ENCODE measurements at regions not wholly inside any gene's neighbourhood (a gene's known extent, or its start where the extent isn't known, plus 50 kb on each side); places are given as distances from the start of the nearest gene placed in this dataset.
A peak's percentile ranks its signal among the peaks of the same experiment; 100 is the strongest.

DNA sequence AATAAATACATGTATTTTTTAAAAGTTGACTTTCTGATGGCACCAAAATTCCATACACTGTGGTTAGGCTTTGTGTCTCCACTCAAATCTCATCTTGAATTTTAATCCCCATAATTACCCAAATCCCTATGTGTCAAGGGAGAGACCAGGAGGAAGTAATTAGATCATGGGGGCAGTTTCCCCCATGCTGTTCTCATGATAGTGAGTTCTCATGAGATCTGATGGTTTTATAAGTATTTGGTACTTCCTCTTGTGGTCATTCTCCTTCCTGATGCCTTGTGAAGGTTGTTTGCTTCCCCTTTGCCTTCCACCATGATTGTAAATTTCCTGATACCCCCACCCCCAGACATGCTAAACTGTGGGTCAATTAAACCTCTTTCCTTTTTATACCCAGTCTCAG is 1218.4 kb upstream of the PRMT6 start:
- H3K4me3 ChIP-seq (ENCODE audit: low read depth, low read length): no peak overlapping the region
- TF ChIP-seq, protein P1, sequence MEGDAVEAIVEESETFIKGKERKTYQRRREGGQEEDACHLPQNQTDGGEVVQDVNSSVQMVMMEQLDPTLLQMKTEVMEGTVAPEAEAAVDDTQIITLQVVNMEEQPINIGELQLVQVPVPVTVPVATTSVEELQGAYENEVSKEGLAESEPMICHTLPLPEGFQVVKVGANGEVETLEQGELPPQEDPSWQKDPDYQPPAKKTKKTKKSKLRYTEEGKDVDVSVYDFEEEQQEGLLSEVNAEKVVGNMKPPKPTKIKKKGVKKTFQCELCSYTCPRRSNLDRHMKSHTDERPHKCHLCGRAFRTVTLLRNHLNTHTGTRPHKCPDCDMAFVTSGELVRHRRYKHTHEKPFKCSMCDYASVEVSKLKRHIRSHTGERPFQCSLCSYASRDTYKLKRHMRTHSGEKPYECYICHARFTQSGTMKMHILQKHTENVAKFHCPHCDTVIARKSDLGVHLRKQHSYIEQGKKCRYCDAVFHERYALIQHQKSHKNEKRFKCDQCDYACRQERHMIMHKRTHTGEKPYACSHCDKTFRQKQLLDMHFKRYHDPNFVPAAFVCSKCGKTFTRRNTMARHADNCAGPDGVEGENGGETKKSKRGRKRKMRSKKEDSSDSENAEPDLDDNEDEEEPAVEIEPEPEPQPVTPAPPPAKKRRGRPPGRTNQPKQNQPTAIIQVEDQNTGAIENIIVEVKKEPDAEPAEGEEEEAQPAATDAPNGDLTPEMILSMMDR (IDR thresholded peaks at IDR 0.05; ENCODE audit: insufficient read depth, low read length, poor library complexity, severe bottlenecking): no peak
- H3K36me3 ChIP-seq (ENCODE audit: control insufficient read depth, insufficient read depth, low read length): no peaks in the 10 kb centered on the region
- H3K27me3 ChIP-seq (ENCODE audit: control insufficient read depth, insufficient read depth, low read length): no peaks in the 10 kb centered on the region
- no peak for DNase-seq (ENCODE audit: low read depth)

DNA sequence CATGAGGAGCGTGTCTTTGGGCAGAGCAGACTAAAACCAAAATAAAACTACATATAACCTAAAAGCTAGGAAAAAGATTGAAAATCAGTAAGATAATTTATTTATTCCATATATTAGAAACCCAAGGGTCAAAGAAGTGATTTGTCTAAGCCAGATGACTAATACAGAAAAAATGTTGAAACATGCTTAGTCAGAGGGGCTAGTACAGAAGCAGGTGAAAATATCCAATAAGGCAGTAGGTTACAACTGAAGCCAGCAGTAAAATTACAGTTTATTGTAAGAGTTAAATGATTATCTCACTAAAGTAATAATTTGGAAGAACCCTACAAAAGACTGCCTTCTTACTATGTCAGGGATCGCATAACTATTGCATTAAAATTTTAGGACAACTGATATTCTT is 1190.9 kb upstream of the PRMT6 start:
- no peaks in the 10 kb centered on the region for H3K27me3 ChIP-seq (ENCODE audit: control insufficient read depth, insufficient read depth, low read length)
- TF ChIP-seq, protein P1 (IDR thresholded peaks at IDR 0.05; ENCODE audit: insufficient read depth, low read length, poor library complexity, severe bottlenecking): no peak
- DNase-seq (ENCODE audit: low read depth): peak; percentile 16
- H3K4me3 ChIP-seq (ENCODE audit: low read depth, low read length): no peak overlapping the region
- H3K36me3 ChIP-seq (ENCODE audit: control insufficient read depth, insufficient read depth, low read length): no peaks in the 10 kb centered on the region

DNA sequence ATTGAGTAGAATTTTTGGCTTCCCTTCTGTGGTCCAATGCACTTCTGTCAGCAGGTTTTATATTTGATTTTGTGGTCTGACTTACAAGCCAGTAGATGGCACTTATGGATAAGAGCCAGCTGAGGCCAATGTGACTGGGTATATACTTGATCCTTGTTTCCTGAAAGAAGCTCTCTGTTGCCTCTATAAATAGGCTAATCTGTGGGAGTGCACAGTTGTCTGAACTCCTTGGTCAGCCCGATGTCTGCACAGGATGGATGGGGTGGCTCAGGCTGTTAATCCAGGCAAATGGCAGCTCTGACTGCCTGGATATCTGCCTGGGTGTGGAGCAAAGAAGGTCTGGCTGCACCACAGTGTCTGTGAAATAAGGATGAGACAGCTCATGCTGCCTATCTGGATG is 1183.7 kb upstream of the PRMT6 start:
- TF ChIP-seq, protein P1 (IDR thresholded peaks at IDR 0.05; ENCODE audit: insufficient read depth, low read length, poor library complexity, severe bottlenecking): no peak
- Histone ChIP-seq H3K36me3 (ENCODE audit: control insufficient read depth, insufficient read depth, low read length) (no peaks in the 10 kb centered on the region), H3K4me3 (ENCODE audit: low read depth, low read length) (no peak overlapping the region), H3K27me3 (ENCODE audit: control insufficient read depth, insufficient read depth, low read length) (no peaks in the 10 kb centered on the region)
- no peak for DNase-seq (ENCODE audit: low read depth)

DNA sequence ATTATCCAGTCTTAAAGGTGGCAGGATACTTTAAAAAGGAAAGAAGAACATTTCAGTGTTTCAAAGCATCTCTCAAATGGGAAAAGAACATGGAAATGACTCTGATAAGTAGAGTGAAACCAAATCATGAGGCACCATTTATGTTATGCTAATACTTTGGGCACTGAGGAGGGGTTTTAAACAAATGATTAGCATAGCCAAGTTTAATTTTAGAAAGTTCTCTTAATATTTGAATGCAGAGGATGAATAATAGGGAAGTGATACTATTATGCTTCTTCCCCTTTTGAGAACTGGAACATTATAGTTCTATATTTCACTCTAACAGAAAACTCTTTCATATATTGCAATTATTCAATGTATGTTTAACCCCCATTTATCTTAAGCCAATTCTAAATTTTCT is 1181.9 kb upstream of the PRMT6 start:
- TF ChIP-seq, protein P1 (IDR thresholded peaks at IDR 0.05; ENCODE audit: insufficient read depth, low read length, poor library complexity, severe bottlenecking): no peak
- H3K4me3 ChIP-seq (ENCODE audit: low read depth, low read length): no peak overlapping the region
- DNase-seq (ENCODE audit: low read depth): no peak
- no peaks in the 10 kb centered on the region for H3K36me3 ChIP-seq (ENCODE audit: control insufficient read depth, insufficient read depth, low read length)
- H3K27me3 ChIP-seq (ENCODE audit: control insufficient read depth, insufficient read depth, low read length): no peaks in the 10 kb centered on the region

DNA sequence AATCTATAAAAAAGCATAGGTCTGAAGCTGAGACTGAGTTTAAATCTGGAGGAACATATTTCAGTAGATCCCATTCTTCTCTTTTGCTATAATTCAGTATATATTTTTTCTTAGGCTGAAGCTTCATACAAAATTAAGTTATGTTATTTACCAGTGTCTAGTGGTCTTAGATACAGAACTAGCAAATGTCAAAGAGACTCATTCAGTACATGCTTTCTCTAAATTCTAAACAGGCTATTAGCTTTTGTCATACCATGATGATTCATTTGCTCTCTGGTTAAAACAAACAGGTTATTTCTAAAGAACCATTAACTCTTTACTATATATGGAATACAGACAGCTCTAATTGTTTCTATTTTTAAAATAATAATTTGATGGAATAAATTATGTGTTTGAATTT is 1170.2 kb upstream of the PRMT6 start:
- no peak for DNase-seq (ENCODE audit: low read depth)
- TF ChIP-seq, protein P1 (IDR thresholded peaks at IDR 0.05; ENCODE audit: insufficient read depth, low read length, poor library complexity, severe bottlenecking): no peak

DNA sequence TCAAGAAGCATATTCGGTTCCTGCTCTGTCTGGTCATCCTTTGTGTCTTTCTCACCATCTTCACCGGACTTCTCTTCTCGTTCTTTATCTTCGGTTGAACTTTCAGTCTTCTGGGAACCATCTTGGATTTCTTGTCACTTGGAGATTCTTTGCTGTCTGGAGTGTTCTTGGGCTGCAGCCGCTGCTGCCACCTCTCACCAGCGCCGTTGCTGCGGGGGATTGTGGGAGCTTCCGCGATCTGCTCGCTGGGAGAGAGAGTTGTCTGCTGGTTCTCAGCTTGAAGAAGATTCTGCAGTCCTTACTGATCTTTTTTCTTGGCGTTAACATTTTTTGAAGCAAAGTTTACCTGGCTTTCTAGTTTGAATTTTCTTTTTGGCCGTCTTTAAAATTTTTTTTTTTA is 1165.2 kb upstream of the PRMT6 start:
- TF ChIP-seq, protein P1 (IDR thresholded peaks at IDR 0.05; ENCODE audit: insufficient read depth, low read length, poor library complexity, severe bottlenecking): no peak
- no peaks in the 10 kb centered on the region for H3K36me3 ChIP-seq (ENCODE audit: control insufficient read depth, insufficient read depth, low read length)
- H3K27me3 ChIP-seq (ENCODE audit: control insufficient read depth, insufficient read depth, low read length): no peaks in the 10 kb centered on the region
- no peak overlapping the region for H3K4me3 ChIP-seq (ENCODE audit: low read depth, low read length)
- DNase-seq (ENCODE audit: low read depth): no peak

More for the DNA sequence above, 1170.2 kb upstream of the PRMT6 start:
- H3K4me3 ChIP-seq (ENCODE audit: low read depth, low read length): no peak overlapping the region
- no peaks in the 10 kb centered on the region for H3K27me3 ChIP-seq (ENCODE audit: control insufficient read depth, insufficient read depth, low read length)
- no peaks in the 10 kb centered on the region for H3K36me3 ChIP-seq (ENCODE audit: control insufficient read depth, insufficient read depth, low read length)
